AG10803 (cell line): ENCODE measurements at regions not wholly inside any gene's neighbourhood (a gene's known extent, or its start where the extent isn't known, plus 50 kb on each side); places are given as distances from the start of the nearest gene placed in this dataset.

ENCODE experiments used
- DNase-seq: peaks from one replicate; pipeline ENCODE4 v3.0.0; 2010; ENCODE audit warnings: low read depth
- H3K4me3 ChIP-seq: 2 replicates; pipeline ENCODE4 v1.5.1; 2011; ENCODE audit warnings: mild to moderate bottlenecking, low read length, control low read depth
- CTCF ChIP-seq: conservative IDR thresholded peaks from 2 replicates; pipeline ENCODE4 v1.5.1; 2011; ENCODE audit warnings: mild to moderate bottlenecking, low read length, control low read depth, inconsistent platforms

GRCh38 chr2:41709702-41710599 is 337.9 kb upstream of the PKDCC start:
- TF ChIP-seq CTCF: no peak
- H3K4me3 ChIP-seq: no peak overlapping the region
- DNase-seq: no peak

GRCh38 chr2:41710944-41711343 is 336.9 kb upstream of the PKDCC start:
- H3K4me3 ChIP-seq: no peak overlapping the region
- DNase-seq: no peak
- no peak for TF ChIP-seq CTCF

GRCh38 chr2:41711736-41712135 is 336.1 kb upstream of the PKDCC start:
- no peak for DNase-seq
- no peak for TF ChIP-seq CTCF
- H3K4me3 ChIP-seq: no peak overlapping the region

DNA sequence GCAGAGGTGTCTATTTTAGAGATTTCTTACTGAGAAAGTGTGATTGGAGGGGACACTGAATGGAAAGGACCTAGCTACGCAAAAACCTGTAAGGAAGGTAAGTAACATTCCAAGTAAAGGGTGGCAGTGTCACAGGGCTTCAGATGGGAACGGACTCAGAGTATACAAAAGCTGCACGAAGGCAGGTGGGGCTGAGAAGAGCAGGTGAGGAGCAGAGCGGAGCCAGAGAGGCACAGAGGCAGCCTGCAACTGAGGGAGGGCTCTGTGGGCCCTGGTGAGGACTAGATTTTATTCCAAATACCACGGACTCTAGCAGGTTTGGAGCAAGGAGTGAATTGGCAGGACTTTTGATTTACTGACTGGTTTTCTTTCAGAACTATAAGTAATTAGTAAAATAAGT is 331.3 kb upstream of the PKDCC start:
- no peak overlapping the region for H3K4me3 ChIP-seq
- no peak for TF ChIP-seq CTCF
- no peak for DNase-seq

DNA sequence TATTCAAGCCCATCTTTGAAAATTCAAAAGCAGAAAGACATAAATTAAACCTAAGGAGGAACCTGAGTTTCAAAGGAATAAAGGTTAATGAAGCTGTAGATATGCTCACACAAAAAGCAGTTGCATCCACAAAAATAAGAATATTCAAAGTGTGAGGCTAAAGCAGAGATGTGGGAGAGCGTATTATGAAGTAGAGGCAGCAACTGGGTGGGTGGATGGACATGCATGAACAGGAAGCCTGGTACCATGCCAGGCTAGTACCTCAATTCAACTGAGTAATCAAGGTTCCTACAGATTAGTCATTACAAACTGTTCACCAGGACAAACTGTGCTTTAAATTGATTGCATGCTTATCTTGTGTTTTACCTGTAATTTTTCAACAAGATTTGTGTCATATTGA is 330.0 kb upstream of the PKDCC start:
- DNase-seq: no peak
- TF ChIP-seq CTCF: no peak
- no peak overlapping the region for H3K4me3 ChIP-seq

GRCh38 chr2:41718705-41719104 is 329.1 kb upstream of the PKDCC start:
- DNase-seq: no peak
- H3K4me3 ChIP-seq: no peak overlapping the region
- TF ChIP-seq CTCF: no peak

- TF ChIP-seq CTCF: no peak
- no peak overlapping the region for H3K4me3 ChIP-seq
- DNase-seq: no peak
Observed at GRCh38 chr2:41719756-41720155, 328.1 kb upstream of the PKDCC start.
